H1 (cell line): ENCODE measurements at regions not wholly inside any gene's neighbourhood (a gene's known extent, or its start where the extent isn't known, plus 50 kb on each side); places are given as distances from the start of the nearest gene placed in this dataset.

ENCODE experiments used
- KDM1A ChIP-seq: fragments of 200-600, 300-600 bp; sonication (generic); IDR thresholded peaks from 2 replicates; pipeline ENCODE4 v1.7.1; 2016; ENCODE audit warnings: mild to moderate bottlenecking, low read length, borderline replicate concordance
- SUZ12 ChIP-seq: fragments of 200-600 bp; sonication (generic); IDR thresholded peaks from 2 replicates; pipeline ENCODE4 v1.6.1; 2012; ENCODE audit warnings: mild to moderate bottlenecking, inconsistent platforms, low read length, moderate library complexity, mixed read lengths
- TF ChIP-seq, protein P1 (sequence below), 3 experiments: IDR thresholded peaks; 1 replicate in 2 of 3; 2 replicates in 1 of 3; pipeline versions ENCODE4 v1.5.1 to v1.6.1; 2011; ENCODE audit warnings: low read length in 3 of 3, mild to moderate bottlenecking in 3 of 3, inconsistent platforms in 2 of 3, low read depth in 1 of 3, moderate library complexity in 1 of 3; ENCODE audit not compliant: insufficient read depth in 1 of 3; ENCODE audit errors: control extremely low read depth in 1 of 3

DNA sequence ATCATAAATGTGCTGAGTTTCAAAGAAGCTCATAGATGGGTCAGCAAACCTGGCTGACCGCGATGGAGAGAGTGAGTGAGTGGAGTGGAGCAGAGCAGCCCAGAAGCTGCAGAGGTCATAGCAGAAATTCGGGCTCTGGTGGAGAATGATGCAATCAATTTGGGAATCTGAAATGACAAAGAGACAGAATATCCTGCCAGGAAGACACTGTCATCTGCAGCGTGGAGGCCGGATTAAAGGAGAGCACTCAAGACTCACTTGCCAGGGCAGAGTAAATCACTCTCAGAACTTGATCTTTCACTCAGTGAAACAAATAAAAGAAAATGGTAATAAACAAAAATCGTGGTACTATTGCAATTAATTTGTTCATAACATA is 109.6 kb upstream of the RREB1 start:
- TF ChIP-seq KDM1A (no peak), SUZ12 (no peak)
- TF ChIP-seq, protein P1, sequence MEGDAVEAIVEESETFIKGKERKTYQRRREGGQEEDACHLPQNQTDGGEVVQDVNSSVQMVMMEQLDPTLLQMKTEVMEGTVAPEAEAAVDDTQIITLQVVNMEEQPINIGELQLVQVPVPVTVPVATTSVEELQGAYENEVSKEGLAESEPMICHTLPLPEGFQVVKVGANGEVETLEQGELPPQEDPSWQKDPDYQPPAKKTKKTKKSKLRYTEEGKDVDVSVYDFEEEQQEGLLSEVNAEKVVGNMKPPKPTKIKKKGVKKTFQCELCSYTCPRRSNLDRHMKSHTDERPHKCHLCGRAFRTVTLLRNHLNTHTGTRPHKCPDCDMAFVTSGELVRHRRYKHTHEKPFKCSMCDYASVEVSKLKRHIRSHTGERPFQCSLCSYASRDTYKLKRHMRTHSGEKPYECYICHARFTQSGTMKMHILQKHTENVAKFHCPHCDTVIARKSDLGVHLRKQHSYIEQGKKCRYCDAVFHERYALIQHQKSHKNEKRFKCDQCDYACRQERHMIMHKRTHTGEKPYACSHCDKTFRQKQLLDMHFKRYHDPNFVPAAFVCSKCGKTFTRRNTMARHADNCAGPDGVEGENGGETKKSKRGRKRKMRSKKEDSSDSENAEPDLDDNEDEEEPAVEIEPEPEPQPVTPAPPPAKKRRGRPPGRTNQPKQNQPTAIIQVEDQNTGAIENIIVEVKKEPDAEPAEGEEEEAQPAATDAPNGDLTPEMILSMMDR (IDR thresholded peaks at IDR 0.05; ENCODE audit: control extremely low read depth in 1 of 3, insufficient read depth in 1 of 3, low read depth in 1 of 3, low read length in 3 of 3) = no peak
